ENCODE measurements at regions not wholly inside any gene's neighbourhood (a gene's known extent, or its start where the extent isn't known, plus 50 kb on each side); places are given as distances from the start of the nearest gene placed in this dataset.
"Not testable (repeated sequence)": the region's sequence is repeated elsewhere in the genome, so short reads cannot be mapped to it uniquely, and the experiment has no call there.

DNA sequence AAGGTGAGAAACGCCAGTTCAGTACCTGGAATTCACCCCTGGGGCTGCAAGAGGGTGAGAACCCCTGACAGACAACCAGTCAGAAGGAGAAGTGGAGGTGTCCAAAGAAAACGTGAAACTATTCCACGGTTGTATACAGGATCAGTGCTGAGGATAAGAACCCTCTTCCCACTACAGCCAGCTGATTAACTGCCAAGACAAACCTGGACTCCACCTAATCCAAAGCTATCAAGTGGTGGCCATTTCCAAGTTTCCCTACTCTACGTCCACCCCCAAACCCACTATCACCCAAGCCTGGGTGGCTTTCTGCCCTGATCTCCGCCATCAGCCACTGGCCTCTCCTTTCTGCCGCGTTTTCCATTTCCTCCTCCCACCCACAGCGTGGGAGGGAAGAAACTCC is 312.3 kb upstream of the ID2 start:
- no peak for DNase-seq

- no peak for DNase-seq
Observed at GRCh38 chr2:8370258-8370802, 311.5 kb upstream of the ID2 start.

GRCh38 chr2:8371653-8372052 is 310.2 kb upstream of the ID2 start:
- DNase-seq = no peak

GRCh38 chr2:8374782-8375181 is 307.1 kb upstream of the ID2 start:
- no peak for DNase-seq

DNA sequence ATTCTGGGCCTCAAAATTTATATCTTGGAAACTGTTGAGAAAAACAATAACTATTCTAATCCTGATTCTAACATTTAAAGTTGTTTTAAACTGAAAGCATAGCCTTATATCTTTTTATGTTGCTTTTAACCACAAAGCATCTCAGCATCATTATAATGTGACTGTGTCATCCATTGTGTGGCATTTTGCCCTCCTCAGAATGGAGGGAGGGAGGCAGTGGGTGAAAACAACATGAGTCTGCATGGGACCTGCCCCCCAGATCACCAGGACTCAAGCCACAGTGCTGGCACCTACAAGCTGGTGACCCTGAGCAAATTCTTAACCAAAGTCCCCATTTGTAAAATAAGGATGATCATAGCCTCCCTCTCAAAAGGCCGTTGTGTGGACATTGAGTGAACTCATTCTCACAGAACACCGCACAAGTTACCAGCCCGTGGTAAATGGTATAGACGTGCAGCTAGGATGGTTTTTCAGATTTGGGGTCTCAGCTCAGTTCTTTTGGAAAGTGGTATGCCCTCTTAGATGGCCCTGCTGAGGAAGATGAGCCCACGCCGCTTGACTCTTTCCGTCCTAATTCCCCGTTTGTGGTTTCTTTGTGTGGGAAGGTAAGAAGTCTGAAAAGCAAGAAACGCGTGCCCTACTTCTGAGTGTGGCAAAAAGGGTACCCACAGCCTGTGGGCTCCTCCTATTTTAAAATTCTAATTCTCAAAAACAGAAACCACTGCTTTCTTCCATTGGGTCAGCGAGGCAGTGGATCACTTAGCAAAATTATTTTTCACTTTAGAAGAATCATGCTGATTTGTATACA is 305.0 kb upstream of the ID2 start:
- no peak for DNase-seq

DNA sequence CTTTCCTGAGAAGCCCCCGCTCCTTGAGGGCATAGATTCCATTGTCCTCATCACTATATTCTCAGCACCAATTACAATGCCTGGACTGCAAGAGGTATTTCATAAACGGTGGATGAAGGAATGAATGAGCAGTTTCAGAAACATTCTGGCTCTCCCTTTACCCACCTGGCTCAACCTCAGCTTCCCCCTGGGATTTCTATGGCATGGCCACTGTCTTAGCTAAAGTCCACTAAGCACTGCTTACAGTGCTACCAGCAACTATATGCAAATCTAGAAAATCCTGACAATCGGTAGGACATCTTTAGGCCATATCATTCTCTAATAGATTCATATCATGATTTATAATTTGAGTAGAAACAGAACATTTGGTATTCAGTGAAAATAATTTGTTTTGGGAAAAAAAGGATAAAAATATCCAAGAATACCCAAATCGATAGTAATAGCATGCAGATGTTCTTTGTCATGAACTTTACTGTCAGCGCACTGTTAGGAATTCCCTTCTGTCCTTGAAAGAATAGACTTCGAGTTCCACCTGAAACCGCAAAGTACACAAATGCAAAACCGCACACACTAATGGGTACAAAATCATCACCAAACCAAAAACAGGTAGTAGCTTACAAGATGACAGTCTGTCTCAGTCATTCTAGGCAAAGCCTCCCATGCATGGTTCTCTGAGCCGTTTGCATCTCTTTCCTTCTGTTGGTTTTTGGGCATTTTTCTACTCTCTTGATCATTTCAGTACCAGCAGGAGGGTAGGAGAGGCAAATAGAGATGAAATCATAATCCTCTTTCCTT is 303.6 kb upstream of the ID2 start:
- no peak for DNase-seq

GRCh38 chr2:8379128-8379527 is 302.7 kb upstream of the ID2 start:
- DNase-seq = no peak

DNA sequence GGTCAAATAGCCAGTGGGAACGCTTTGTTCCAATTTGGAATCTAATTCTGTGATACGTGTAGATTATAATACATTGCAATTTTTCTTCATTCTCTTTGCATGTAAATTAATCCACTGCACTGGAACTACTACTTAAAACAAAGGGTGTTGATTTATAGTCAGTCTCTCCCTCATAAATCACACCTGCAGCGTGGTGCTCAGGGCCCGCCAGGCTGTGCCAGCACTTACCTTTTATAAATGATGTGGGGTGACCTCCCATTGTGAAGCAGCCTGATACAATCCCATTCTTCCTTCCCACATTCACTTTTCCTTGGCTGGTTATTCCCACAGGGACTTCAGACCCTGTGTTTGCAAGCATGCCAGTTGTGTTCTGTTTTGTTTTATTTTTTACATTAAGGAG is 302.3 kb upstream of the ID2 start:
- no peak for DNase-seq

DNA sequence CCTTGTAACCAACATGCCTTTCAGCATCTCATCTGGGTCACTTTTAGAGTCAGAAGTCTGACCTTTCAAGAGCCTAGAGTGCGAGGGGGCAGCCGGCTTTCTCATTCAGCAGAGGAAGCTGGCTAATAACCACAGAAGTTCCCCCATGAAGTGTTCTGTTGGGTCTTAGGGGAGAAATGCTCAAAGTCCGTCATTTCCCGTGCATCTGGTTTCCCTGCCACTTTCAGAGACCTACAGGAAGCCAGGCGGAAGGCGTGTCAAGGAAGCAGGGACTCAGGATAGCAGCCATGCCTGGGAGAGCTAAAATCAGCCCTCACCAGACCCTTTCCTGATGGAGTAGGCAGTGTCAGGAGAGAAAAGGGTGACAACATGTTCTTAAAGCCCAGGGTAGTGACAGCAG is 301.8 kb upstream of the ID2 start:
- DNase-seq = no peak

DNA sequence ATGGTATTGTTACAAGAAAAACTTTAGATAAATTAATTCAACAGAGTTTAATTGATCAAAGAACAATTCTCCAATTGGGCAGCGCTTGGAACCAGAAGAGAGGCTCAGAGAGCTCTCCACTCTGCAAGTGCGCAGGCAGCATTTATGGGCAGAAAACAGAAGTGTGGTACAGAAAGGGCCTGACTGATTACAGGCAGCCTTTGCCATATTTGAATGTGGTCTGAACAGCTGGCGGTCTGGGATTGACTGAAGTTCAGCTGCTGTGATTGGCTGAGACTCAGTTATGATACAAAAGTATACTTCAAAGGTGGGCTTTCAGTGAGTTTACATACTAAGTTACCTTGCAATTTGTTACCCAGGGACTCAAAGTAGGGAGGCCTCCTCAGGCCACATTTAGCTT is 301.3 kb upstream of the ID2 start:
- DNase-seq = no peak

- no peak for DNase-seq
Observed at GRCh38 chr2:8382485-8382884, 299.4 kb upstream of the ID2 start.

DNA sequence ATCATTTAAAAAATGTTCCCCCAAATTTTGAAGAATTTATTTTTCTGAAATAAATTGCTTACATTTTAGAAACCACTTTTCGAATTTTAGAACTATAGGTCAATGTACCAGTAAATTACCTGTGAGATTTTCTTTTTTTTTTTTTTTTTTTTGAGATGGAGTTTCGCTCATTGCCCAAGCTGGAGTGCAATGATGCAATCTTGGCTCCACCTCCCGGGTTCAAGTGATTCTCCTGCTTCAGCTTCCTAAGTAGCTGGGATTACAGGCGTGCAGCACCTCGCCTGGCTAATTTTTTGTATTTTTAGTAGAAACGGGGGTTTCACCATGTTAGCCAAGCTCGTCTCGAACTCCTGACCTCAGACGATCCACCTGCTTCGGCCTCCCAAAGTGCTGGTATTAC is 295.1 kb upstream of the ID2 start:
- not testable (repeated sequence) for DNase-seq

DNA sequence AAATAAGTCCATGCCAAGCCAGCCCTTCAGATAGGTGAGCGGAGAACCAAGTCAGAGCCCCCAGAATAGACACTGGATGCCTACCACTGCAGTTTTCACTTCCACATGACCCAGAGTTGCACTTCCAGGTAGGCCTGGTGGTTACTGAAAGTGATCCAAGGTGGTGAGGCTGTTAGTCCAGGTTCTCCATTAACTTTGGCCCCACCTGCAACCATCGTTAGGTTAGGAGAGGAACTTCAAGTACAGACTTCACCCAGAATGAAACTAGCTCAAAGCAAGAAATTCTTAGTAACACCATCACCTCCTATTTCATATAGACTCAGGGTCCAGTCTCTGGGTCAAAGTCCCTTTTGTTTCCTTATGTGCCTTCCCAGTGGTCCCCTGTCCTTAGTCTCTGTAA is 293.1 kb upstream of the ID2 start:
- no peak for DNase-seq

DNA sequence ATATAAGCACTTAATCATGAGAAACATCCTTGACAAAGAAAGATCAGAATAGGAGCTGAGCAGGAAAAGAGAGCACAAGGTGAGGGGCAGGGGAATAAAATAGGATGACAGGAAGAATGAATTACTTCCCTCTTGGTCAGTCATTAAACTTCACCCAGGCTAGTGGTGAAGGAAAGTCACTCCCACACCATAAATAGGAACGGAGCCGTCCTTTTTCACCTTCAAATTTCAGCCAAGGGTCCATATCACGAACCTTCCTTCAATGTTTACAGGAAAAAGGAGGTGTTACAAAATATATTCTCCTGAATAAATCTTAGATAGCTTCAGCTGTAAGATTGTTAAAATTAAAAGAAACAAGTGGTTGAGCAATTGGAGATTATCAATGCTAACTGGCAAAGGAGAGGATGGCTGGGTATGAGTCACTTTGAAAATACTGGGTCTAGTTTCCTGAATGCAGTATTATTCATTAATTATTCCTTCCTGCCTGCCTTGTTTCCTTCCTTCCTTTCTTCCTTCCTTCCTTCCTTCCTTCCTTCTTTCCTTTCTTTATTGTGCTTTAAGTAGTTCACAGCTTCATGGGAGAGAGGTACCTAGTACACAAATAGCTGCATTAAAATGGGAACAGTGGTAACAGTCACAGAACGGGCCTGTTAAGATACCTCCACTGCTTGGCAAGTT is 292.3 kb upstream of the ID2 start:
- no peak for DNase-seq

- DNase-seq = no peak
Observed at GRCh38 chr2:8391126-8391525, 290.7 kb upstream of the ID2 start.

DNA sequence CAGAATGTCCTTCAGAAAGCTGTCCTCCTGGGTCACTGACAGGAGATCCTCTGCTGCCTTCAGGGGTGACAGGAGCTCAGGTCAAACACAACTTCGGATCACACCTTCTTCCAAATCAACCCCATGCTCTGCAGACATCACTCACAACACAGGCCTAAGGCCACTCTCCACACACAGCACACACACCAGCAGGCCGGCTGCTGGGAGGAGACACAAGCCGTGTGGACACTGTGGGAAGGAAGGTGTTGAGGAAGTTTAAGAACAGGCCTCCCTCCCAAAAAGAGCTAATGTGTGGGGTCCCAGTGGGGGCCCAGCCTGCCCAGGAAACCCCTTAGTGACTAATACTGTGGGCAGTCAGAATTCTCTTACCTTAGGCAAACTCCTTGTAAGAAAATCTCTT is 290.3 kb upstream of the ID2 start:
- DNase-seq = no peak

DNA sequence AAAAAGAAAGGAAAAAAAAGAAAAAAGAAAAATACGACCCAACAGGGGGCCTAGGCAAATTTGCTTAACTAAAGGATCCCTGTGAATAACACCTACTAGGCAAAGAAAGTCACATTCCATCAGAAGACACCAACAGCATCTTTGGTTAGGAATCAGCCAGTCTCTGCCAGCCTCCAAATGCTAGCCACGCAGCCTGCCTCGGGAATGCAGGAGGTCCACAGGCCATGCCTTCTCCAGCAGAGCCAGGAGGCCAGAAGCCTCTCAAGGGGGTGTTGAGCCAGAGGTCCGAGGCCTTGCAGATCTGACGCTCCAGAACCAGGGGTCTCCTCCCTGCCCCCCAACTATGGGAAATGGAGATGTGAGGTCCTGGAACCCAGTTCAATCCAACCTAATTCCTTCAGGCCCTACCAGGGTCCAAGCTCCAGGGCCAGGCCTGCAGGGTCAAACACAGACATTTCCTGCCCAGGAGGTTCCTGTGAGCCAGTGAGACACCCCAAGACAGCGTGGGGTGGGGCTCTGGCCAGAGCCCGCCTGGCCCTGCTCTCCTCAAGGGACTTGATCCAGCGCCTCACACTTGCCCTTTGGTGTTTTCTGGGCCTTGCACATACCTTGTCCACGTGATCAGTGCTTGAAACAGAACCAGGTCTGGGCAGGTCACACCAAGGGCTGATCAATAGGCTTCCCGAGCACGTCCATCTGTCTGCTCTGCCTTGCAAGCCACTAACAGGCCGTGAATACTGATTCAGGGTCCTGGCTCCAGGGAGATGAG is 289.6 kb upstream of the ID2 start:
- no peak for DNase-seq

- DNase-seq = no peak
Observed at GRCh38 chr2:8393506-8393905, 288.4 kb upstream of the ID2 start.

- DNase-seq = no peak
Observed at GRCh38 chr2:8394131-8394530, 287.7 kb upstream of the ID2 start.

DNA sequence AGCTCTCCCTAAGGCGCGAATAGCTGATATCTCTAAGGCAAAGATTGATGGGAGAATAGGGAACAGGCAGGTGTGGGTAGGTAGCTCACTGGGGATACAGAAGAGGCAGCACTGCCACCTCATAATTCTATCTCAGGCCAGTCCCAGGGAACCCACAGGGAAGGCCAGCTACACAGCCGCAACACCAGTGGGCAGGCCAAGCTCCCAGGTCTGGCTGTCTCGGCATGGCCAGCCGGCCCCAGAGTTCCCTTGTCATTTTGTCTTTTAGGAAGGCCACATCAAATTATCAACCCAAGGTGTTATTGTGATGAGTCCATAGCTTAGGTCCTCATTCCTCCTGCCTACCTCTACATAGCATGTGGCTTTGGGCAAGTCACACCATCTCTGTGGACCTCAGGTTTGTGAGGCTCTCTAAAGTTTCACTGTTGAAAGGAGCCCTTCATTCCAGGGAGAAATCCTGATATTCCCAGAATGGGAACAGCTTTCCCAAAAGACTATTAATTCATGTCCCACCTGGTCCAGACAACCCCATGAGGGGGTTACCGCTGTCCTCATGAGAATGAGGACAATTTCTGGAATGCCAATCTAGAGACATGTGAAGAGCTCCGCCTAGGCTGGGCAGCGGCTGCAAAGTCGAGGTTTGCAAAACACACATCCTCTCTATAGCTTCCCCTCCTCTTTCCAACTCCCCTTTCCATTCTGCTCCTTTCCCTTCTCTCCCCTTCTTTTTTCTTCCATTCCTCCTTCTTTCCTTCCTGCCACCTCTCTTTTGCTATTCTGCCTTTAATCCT is 287.1 kb upstream of the ID2 start:
- DNase-seq = no peak

- no peak for DNase-seq
Observed at GRCh38 chr2:8395718-8396117, 286.1 kb upstream of the ID2 start.
